ENCODE measurements at regions not wholly inside any gene's neighbourhood (a gene's known extent, or its start where the extent isn't known, plus 50 kb on each side); places are given as distances from the start of the nearest gene placed in this dataset.

DNA sequence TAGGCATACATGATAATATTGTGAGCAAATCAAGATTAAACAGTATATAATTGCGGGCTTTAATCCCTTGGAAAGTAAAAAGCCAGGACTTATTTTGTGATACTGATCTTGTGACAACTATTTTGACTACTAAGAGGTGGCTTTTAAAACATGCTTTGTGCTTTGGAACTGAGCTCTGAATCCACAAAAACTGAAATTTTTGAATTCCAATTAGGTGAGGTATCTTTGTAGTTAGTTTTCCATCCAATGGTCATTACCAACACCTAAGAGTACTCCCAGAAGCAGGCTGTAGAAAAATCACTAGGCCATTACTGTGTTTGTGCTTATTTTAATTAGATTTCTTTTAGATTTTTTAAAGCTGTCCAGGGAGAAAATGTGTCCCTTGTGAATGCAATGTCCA, 559.5 kb upstream of the WWC1 start:
- CTCF ChIA-PET = no interaction called here
- POLR2A ChIA-PET = no interaction called here
- TF ChIP-seq, protein P1, sequence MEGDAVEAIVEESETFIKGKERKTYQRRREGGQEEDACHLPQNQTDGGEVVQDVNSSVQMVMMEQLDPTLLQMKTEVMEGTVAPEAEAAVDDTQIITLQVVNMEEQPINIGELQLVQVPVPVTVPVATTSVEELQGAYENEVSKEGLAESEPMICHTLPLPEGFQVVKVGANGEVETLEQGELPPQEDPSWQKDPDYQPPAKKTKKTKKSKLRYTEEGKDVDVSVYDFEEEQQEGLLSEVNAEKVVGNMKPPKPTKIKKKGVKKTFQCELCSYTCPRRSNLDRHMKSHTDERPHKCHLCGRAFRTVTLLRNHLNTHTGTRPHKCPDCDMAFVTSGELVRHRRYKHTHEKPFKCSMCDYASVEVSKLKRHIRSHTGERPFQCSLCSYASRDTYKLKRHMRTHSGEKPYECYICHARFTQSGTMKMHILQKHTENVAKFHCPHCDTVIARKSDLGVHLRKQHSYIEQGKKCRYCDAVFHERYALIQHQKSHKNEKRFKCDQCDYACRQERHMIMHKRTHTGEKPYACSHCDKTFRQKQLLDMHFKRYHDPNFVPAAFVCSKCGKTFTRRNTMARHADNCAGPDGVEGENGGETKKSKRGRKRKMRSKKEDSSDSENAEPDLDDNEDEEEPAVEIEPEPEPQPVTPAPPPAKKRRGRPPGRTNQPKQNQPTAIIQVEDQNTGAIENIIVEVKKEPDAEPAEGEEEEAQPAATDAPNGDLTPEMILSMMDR (IDR thresholded peaks at IDR 0.05) = no peak
- TF ChIP-seq EZH2 (IDR thresholded peaks at IDR 0.05; ENCODE audit: borderline replicate concordance, insufficient read depth, low read depth, low read length, poor library complexity, severe bottlenecking) = no peak

DNA sequence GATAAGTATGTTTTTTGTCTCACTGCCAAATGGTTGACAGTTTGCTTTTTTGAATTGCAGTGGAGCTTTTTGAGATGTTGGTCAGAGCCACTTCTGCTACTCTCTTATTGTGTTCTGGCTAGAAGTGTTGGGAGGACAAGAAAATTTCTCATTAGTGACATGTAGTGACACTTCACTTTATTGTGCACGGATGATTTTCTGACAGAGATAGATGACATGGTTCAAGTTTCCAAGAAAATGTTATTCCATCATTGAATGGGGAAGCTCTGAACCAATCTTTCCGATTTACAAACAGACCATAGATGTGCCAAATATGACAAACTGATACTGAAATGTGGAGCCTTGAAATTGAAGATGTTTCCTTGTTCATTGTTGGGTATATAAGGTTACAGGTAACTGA, 558.9 kb upstream of the WWC1 start:
- Mint-ChIP-seq H3K27me3 (no peaks in the 10 kb centered on the region), H3K9me3 (ENCODE audit: insufficient read depth) (no peaks in the 10 kb centered on the region), H3K4me1 (no peaks in the 10 kb centered on the region), H3K4me3 (no peak overlapping the region), H3K27ac (no peak overlapping the region)
- H4K20me1 ChIP-seq (ENCODE audit: control insufficient read depth, insufficient read depth, low read length, poor library complexity, severe bottlenecking) = no peaks in the 10 kb centered on the region
- H3K36me3 ChIP-seq (replicated peaks in 1 of 2; ENCODE audit: control extremely low read depth in 1 of 2, control insufficient read depth in 1 of 2, extremely low read depth in 1 of 2, insufficient read depth in 2 of 2, low read length in 1 of 2) = no peaks in the 10 kb centered on the region
- ATAC-seq (ENCODE audit: low read depth) (no peak), DNase-seq (no peak)
- H3K9me3 ChIP-seq (ENCODE audit: control extremely low read depth in 1 of 3, control insufficient read depth in 2 of 3, insufficient read depth in 1 of 3, low read length in 2 of 3) = peaks cover 0 to 3% (median 0%) of the 10 kb centered on the region in 3 donors
- ChIA-PET POLR2A (no interaction called here), CTCF (no interaction called here)
- H3K4me1 ChIP-seq (ENCODE audit: control insufficient read depth in 2 of 2, insufficient read depth in 2 of 2, low read length in 2 of 2) = no peaks in the 10 kb centered on the region
- intact Hi-C loops (cut with micrococcal nuclease) = no loop called here
- H3K79me2 ChIP-seq (ENCODE audit: control insufficient read depth, insufficient read depth, low read length) = no peaks in the 10 kb centered on the region
- H3K4me3 ChIP-seq (ENCODE audit: control extremely low read depth in 1 of 5, extremely low read depth in 1 of 5, insufficient read depth in 1 of 5, low read depth in 2 of 5, low read length in 4 of 5) = no peak overlapping the region
- no peaks in the 10 kb centered on the region for H3K27me3 ChIP-seq (replicated peaks in 1 of 4; ENCODE audit: control extremely low read depth in 1 of 4, control insufficient read depth in 3 of 4, insufficient read depth in 4 of 4, low read length in 3 of 4)
- no peak overlapping the region for H3K9ac ChIP-seq (ENCODE audit: low read length)
- no peak overlapping the region for H3K27ac ChIP-seq (ENCODE audit: low read length in 2 of 2)
- no peak overlapping the region for H3K4me2 ChIP-seq (replicated peaks; ENCODE audit: low read depth, low read length, poor library complexity, severe bottlenecking)
- WGBS (ENCODE audit: insufficient coverage) = no CpG with 5 or more reads among the region's 2 CpGs
- TF ChIP-seq, protein P1 (IDR thresholded peaks at IDR 0.05) = no peak
- no peak for TF ChIP-seq EZH2 (IDR thresholded peaks at IDR 0.05; ENCODE audit: borderline replicate concordance, insufficient read depth, low read depth, low read length, poor library complexity, severe bottlenecking)
- H2AFZ ChIP-seq (ENCODE audit: insufficient read depth, low read depth, low read length, poor library complexity, severe bottlenecking) = no peak overlapping the region

More for the DNA sequence above, 559.5 kb upstream of the WWC1 start:
- no peak overlapping the region for H3K4me3 ChIP-seq (ENCODE audit: control extremely low read depth in 1 of 5, extremely low read depth in 1 of 5, insufficient read depth in 1 of 5, low read depth in 2 of 5, low read length in 4 of 5)
- H3K4me2 ChIP-seq (replicated peaks; ENCODE audit: low read depth, low read length, poor library complexity, severe bottlenecking) = no peak overlapping the region
- H4K20me1 ChIP-seq (ENCODE audit: control insufficient read depth, insufficient read depth, low read length, poor library complexity, severe bottlenecking) = no peaks in the 10 kb centered on the region
- DNase-seq = no peak
- no peaks in the 10 kb centered on the region for H3K27me3 ChIP-seq (replicated peaks in 1 of 4; ENCODE audit: control extremely low read depth in 1 of 4, control insufficient read depth in 3 of 4, insufficient read depth in 4 of 4, low read length in 3 of 4)
- WGBS (ENCODE audit: insufficient coverage) = no CpG with 5 or more reads among the region's 1 CpG
- no peaks in the 10 kb centered on the region for H3K4me1 Mint-ChIP-seq
- H3K9me3 Mint-ChIP-seq (ENCODE audit: insufficient read depth) = no peaks in the 10 kb centered on the region
- H3K27ac ChIP-seq (ENCODE audit: low read length in 2 of 2) = no peak overlapping the region
- no peak overlapping the region for H3K4me3 Mint-ChIP-seq
- no peak overlapping the region for H3K9ac ChIP-seq (ENCODE audit: low read length)
- no peak overlapping the region for H2AFZ ChIP-seq (ENCODE audit: insufficient read depth, low read depth, low read length, poor library complexity, severe bottlenecking)
- peaks cover 0 to under 1% (median 0%) of the 10 kb centered on the region in 3 donors for H3K9me3 ChIP-seq (ENCODE audit: control extremely low read depth in 1 of 3, control insufficient read depth in 2 of 3, insufficient read depth in 1 of 3, low read length in 2 of 3)
- no peaks in the 10 kb centered on the region for H3K27me3 Mint-ChIP-seq
- intact Hi-C loops (cut with micrococcal nuclease) = no loop called here
- H3K4me1 ChIP-seq (ENCODE audit: control insufficient read depth in 2 of 2, insufficient read depth in 2 of 2, low read length in 2 of 2) = no peaks in the 10 kb centered on the region
- H3K27ac Mint-ChIP-seq = no peak overlapping the region
- ATAC-seq (ENCODE audit: low read depth) = no peak
- H3K36me3 ChIP-seq (replicated peaks in 1 of 2; ENCODE audit: control extremely low read depth in 1 of 2, control insufficient read depth in 1 of 2, extremely low read depth in 1 of 2, insufficient read depth in 2 of 2, low read length in 1 of 2) = no peaks in the 10 kb centered on the region
- no peaks in the 10 kb centered on the region for H3K79me2 ChIP-seq (ENCODE audit: control insufficient read depth, insufficient read depth, low read length)
